RWPE1 (cell line): ENCODE measurements at regions not wholly inside any gene's neighbourhood (a gene's known extent, or its start where the extent isn't known, plus 50 kb on each side); places are given as distances from the start of the nearest gene placed in this dataset.

Experiments used
- CTCF ChIA-PET: fragments of 350-600 bp; sonication (Branson Sonifier 250); formaldehyde crosslinking; extraction: SDS; loops from one replicate; lab custom pipeline; 2021; lab: Yijun Ruan, JAX
- POLR2A ChIA-PET: fragments of 400-600 bp; formaldehyde crosslinking; extraction: SDS; loops from one replicate; lab custom pipeline; 2020; ENCODE audit warnings: antibody characterized with exemption; ENCODE audit not compliant: low non-redundant PET; lab: Yijun Ruan, JAX
- DNase-seq: peaks from one replicate; pipeline ENCODE4 v3.0.0; 2012; ENCODE audit warnings: low spot score
- H3K27ac ChIP-seq: fragments of 450-650 bp; 2 replicates; pipeline ENCODE4 v1.5.1; 2017
- TF ChIP-seq, protein P1 (sequence below): fragments of 450-650 bp; conservative IDR thresholded peaks from 2 replicates; pipeline ENCODE4 v1.5.1; 2017; ENCODE audit warnings: low read depth, mild to moderate bottlenecking

DNA sequence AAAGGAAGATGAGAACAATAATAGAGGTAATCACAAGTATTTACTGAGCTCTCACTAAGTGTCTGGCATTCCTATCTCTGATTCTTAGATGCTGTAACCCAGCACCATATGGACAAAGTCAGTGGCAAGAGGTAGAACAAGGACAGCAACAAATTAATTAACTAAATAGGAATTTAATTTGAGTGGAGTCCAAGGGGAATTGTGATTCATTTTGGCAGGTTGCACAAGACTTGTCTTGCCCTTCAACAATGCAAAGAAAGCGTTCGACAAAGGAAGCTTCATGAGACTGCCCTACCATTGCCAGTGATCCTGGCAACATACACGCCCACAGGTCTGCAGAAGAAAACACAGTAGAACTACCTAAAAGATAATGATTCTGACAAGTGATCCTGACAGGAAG is 221.6 kb downstream of the RBM43 start:
- POLR2A ChIA-PET, result no interaction called here
- DNase-seq, result peak; percentile 30
- CTCF ChIA-PET, result interaction anchor here (0.8 kb wide), 2 partner anchors 10 to 468 kb away, joined by 3 to 4 read pairs; no protein-coding TSS in a partner anchor
- H3K27ac ChIP-seq, result no peak overlapping the region
- TF ChIP-seq, protein P1, sequence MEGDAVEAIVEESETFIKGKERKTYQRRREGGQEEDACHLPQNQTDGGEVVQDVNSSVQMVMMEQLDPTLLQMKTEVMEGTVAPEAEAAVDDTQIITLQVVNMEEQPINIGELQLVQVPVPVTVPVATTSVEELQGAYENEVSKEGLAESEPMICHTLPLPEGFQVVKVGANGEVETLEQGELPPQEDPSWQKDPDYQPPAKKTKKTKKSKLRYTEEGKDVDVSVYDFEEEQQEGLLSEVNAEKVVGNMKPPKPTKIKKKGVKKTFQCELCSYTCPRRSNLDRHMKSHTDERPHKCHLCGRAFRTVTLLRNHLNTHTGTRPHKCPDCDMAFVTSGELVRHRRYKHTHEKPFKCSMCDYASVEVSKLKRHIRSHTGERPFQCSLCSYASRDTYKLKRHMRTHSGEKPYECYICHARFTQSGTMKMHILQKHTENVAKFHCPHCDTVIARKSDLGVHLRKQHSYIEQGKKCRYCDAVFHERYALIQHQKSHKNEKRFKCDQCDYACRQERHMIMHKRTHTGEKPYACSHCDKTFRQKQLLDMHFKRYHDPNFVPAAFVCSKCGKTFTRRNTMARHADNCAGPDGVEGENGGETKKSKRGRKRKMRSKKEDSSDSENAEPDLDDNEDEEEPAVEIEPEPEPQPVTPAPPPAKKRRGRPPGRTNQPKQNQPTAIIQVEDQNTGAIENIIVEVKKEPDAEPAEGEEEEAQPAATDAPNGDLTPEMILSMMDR, result no peak

DNA sequence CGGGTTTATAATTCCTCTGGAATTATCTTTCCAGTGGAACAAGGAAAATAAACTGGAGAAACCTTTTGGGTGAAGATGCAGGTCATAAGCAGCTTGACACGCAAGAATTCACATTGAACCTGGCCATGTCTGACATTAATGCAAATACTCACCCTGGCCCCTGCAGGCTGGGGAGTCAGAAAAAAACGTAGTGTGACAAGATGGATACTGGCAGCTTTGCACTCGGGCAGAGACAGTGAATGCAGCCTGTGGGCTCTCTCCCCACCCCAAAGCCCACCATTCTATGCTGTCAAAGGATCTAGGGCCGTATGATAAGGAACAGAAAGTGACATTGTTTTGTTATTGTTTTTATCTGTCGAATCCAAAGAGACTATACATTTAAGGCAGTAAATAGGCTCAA is 223.1 kb downstream of the RBM43 start:
- POLR2A ChIA-PET, result no interaction called here
- H3K27ac ChIP-seq, result no peak overlapping the region
- DNase-seq, result no peak
- CTCF ChIA-PET, result no interaction called here
- TF ChIP-seq, protein P1, result no peak

GRCh38 chr2:151037434-151037833 is 224.2 kb downstream of the RBM43 start:
- POLR2A ChIA-PET, result no interaction called here

DNA sequence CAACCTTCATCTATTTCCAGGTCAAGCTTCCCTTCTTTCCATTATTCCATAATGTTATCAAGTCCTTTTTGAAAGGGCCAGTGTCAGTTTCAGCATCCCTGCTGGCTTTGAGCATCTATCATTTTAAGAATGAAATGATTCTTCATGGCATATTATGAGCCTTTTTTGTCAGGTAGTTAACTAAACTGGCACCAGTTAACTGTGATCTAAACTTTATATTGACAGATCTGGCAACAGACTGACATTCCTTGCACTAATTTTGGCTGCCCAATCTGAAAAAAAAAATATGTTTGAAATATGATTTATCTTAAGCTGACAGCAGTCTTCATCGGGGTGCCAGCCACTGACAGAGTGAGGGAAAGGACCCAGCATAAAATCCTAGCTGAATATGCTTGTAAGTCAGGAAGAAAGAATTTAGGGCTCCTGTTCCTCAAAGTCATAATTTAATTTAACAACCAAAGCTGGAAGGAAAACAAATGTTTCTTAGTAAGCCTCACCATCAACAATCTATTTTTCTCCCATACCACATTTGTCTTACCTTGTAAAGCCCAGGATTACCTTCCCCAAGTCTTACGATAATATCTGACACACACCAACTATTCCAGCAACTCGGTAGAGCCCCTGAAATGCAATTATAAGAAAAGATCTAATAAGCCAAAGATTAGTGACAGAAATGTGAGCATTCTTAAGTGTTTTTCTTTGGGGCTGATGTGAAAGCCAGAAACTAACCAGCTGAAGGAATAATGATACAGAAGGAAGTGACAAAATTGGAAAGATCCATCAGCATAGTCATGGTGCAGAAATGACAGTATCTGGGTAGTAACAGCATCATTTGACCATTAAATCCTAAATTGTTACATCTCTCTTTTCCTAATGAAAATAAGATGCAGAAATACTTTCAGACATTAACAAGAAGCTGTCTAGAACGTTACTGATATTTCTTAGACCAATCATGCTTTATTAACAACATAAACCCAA is 228.1 kb downstream of the RBM43 start:
- no peak overlapping the region for H3K27ac ChIP-seq
- CTCF ChIA-PET, result interaction anchor here (1.2 kb wide), 1 partner anchor 8 kb away, joined by 4 read pairs; no protein-coding TSS in a partner anchor

More at GRCh38 chr2:151037434-151037833, 224.2 kb downstream of the RBM43 start:
- CTCF ChIA-PET, result no interaction called here
- no peak overlapping the region for H3K27ac ChIP-seq
- TF ChIP-seq, protein P1, result no peak
- DNase-seq, result no peak

GRCh38 chr2:151032741-151033191 is 228.9 kb downstream of the RBM43 start:
- TF ChIP-seq, protein P1, result no peak
- ChIA-PET CTCF (interaction anchor here (1.2 kb wide), 1 partner anchor 8 kb away, joined by 4 read pairs; no protein-coding TSS in a partner anchor), POLR2A (no interaction called here)
- no peak overlapping the region for H3K27ac ChIP-seq
- DNase-seq, result no peak

More for the DNA sequence above, 228.1 kb downstream of the RBM43 start:
- POLR2A ChIA-PET, result no interaction called here
- DNase-seq, result no peak
- TF ChIP-seq, protein P1, result no peak

- no peak for DNase-seq
- POLR2A ChIA-PET, result no interaction called here
- TF ChIP-seq, protein P1, result no peak
- CTCF ChIA-PET, result interaction anchor here (0.6 to 0.9 kb wide), 2 partner anchors 9 to 639 kb away, joined by 3 to 4 read pairs; no protein-coding TSS in a partner anchor
- H3K27ac ChIP-seq, result no peak overlapping the region
Observed at GRCh38 chr2:151030663-151031230, 230.9 kb downstream of the RBM43 start.
